NCI-H2227 treated with DMSO at 0.1 percent for 48 hours (cell line): ENCODE measurements at regions not wholly inside any gene's neighbourhood (a gene's known extent, or its start where the extent isn't known, plus 50 kb on each side); places are given as distances from the start of the nearest gene placed in this dataset.
"Not testable (repeated sequence)": the region's sequence is repeated elsewhere in the genome, so short reads cannot be mapped to it uniquely, and the experiment has no call there.

Experiments
- DNase-seq: peaks from one replicate; lab custom pipeline; 2025; lab: John Stamatoyannopoulos, UW

- no peak for DNase-seq
These were observed 250.5 kb downstream of the UTRN start for GRCh38 chr6:144535630-144536029.

GRCh38 chr6:144536079-144536478 is 250.9 kb downstream of the UTRN start:
- DNase-seq: no peak

- DNase-seq: no peak
These were observed 258.1 kb downstream of the UTRN start for GRCh38 chr6:144543006-144543871.

GRCh38 chr6:144544266-144544830 is 259.2 kb downstream of the UTRN start:
- no peak for DNase-seq

GRCh38 chr6:144546807-144547206 is 261.7 kb downstream of the UTRN start:
- DNase-seq: no peak

DNA sequence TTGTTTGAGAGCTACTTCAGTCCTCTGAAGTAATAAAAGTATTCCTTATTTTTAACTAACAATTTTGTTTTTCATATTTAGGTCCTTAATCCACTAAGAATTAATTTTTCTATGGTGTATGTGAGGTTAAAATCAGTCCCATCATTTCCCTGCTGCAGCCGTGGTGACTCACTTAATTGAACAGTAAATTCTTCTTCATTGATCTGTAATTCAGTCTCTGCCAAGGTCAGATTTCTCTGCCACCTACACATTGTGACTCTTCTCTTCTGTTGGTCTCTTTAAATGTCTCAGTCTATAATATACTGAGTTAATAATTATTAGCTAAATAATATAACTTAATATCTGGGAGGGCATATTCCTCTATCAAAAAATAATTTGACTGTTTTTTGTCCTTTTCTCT is 262.3 kb downstream of the UTRN start:
- no peak for DNase-seq

- DNase-seq: no peak
These were observed 263.4 kb downstream of the UTRN start for GRCh38 chr6:144548536-144548935.

DNA sequence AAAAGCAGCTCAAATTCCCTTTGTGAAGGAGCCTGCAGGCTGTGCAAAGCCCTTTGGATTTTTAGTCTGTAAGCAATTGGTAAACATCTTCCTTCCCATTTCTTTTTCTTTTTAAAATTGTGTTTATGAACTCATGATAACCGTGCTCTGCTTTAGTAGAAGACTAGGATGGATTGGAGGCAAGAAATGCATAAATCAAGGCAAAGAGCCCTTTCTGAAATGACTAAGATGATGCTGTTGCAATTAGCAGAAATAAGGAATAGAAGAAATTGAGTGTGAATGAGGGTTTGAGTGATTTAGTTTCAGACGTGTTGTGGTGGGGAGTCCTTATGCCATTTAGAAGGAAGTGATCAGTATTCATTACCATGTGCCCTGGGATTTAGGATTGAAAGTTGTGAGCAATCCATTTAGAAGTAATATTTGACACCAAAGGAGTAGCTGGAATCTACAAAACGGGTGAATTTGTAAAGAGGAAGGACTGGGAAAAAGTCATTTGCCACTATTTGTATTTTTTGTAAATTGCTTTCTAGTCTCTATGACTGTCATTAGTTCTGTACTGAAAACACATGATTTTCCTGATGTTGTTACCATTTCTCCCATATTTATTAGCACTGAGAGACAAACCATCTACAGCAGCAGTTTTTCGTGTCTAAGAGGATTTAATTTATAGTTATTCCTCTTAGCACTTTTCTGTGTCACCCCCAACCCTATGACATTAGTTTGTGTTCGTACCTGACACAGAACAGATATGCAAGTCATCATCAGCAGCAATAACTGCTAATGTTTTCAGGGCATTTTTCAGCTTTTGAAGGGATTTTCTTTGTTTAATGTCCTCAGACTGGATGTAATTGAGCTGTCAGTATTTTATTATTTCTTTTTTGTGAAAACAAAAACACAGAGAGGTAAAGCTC is 265.0 kb downstream of the UTRN start:
- DNase-seq: no peak

GRCh38 chr6:144551339-144551738 is 266.2 kb downstream of the UTRN start:
- DNase-seq: no peak

- no peak for DNase-seq
These were observed 269.9 kb downstream of the UTRN start for GRCh38 chr6:144555066-144555465.

DNA sequence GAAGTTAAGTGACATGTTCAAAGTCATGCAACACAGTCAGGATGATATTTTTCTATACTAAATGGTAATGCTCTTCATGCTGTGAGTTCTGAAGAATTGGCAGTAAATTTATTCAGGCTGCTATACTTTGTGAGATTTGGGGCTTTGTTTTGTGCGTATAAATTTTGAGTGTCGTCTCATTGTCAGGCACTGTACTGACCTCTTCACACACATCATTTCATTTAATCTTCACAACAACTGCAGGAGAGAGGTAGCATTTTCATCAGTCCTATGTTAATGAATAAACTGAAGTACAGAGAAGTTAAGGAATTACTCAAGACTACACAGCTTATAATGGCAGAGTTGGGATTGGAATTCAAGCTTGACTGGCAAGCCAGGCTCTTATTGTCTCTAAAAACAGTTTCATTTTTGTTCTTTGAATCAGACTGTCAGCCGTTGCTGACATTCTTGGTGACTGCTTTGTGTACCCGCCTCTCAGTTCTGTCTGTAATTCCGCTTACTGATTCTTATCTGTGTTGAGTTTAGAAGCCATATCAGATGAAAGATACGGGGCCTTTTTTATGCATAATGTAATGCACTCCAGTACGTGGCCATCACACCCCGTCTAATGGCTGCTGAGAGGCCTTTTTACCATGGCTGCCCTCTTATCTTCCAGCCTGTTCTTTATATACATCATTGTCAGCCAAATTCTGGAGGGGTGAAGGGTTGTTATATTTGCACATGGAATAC is 274.9 kb downstream of the UTRN start:
- no peak for DNase-seq

- DNase-seq: no peak
These were observed 276.4 kb downstream of the UTRN start for GRCh38 chr6:144561455-144562043.

- peak; percentile 53 for DNase-seq
These were observed 279.1 kb downstream of the UTRN start for GRCh38 chr6:144564202-144564601.

DNA sequence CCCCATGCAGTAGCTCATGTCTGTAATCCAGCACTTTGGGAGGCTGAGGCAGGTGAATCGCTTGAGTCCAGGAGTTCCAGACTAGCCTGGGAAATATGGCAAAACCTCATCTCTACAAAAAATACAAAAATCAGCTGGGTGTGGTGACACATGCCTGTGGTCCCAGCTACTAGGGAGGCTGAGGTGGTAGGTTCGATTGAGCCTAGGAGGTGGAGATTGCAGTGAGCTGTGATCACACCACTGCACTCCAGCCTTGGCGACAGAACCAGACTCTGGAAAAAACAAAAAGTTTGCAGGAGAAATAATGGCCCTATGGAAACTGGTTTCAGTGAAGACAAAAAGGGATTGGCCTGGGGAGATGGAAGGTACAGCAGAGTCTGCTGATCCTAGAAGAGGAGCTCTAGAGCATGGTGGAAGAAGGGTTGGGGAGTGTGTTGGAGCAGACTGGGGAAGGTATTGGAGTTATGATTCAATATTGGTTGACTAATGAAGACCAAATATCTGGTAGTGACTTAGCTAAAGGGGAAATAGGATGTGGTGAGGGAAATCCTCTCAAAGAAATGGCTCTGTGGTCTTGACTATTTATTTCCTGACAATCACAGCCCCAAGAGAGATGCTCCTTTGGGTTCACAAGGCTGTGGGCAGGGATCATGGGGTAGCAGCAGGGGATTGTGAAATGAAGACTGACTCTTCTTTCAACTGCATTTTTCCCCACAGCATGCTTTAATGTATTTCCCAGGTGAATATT is 281.9 kb downstream of the UTRN start:
- no peak for DNase-seq

- DNase-seq: no peak
These were observed 283.1 kb downstream of the UTRN start for GRCh38 chr6:144568241-144568640.

DNA sequence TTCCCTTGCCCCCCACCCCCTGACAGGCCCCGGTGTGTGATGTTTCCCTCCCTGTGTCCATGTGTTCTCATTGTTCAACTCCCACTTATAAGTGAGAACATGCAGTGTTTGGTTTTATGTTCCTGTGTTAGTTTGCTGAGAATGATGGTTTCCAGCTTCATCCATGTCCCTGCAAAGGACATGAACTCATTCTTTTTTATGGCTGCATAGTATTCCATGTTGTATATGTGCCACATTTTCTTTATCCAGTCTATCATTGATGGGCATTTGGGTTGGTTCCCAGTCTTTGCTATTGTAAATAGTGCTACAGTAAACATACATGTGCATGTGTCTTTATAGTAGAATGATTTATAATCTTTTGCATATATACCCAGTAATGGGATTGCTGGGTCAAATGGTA is 287.4 kb downstream of the UTRN start:
- not testable (repeated sequence) for DNase-seq

GRCh38 chr6:144574796-144575195 is 289.7 kb downstream of the UTRN start:
- no peak for DNase-seq

- no peak for DNase-seq
These were observed 290.2 kb downstream of the UTRN start for GRCh38 chr6:144575327-144575726.

DNA sequence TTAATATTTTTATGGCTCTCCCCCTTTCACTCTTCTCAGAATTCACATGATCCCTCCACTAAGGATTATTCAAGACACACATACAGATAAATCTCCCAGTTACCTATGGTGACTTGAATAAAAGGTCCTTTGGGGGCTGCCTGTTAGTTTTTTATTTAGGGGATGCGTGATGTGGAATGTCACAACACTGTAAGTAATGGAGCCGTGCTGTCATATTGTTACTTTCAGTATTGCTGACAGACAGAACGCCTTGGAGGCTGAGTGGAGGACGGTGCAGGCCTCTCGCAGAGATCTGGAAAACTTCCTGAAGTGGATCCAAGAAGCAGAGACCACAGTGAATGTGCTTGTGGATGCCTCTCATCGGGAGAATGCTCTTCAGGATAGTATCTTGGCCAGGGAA is 291.7 kb downstream of the UTRN start:
- DNase-seq: no peak

DNA sequence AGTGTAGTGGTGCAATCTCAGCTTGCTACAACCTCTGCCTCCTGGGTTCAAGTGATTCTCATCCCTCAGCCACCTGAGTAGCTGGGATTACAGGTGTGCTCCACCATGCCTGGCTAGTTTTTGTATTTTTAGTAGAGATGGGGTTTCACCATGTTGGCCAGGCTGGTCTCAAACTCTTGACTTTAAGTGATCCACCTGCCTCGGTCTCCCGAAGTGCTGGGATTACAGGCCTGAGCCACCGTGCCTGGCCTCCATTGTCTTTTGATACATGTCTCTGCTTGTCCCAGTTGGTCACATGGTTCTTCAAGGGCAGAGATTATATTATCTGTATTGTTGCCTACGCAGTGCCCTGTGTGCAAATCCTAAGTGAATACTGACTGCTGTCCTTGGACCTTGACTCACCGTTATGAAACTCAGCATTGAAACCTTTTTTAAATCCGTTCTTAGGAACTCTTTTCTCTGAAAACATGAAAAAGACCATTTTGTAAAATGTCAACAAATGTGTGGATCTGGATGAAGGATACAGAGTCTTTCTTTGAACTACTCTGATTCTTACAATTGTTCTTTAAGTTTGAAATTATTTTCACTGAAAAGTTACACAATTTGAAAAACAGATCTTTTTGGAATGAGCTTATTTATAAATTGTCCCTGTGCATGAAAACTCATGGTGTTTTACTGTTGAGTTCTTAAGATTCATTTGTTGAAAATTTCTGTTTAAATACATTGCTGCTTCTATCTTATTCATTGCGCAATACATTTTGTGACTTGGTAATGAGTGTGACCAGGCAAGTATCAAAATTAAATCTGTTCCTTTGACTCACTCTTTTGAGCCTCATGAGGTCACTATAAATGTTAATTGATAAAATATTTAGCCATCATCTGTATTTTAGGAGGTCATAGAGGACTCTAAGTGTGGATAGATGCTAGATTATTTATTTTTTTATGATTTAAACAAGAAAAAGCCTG is 293.5 kb downstream of the UTRN start:
- no peak for DNase-seq
